ENCODE measurements at regions not wholly inside any gene's neighbourhood (a gene's known extent, or its start where the extent isn't known, plus 50 kb on each side); places are given as distances from the start of the nearest gene placed in this dataset.

GRCh38 chr4:138945840-138946239 is 69.7 kb upstream of the NOCT start:
- TF ChIP-seq CTCF (conservative IDR thresholded peaks at IDR 0.05; ENCODE audit: low read depth, low read length) (no peak), MAZ (IDR thresholded peaks at IDR 0.05; ENCODE audit: borderline replicate concordance, low read depth, low read length) (no peak), FOS (IDR thresholded peaks at IDR 0.05; ENCODE audit: low read depth, low read length) (no peak), POLR2A (IDR thresholded peaks at IDR 0.05; ENCODE audit: low read depth, low read length) (no peak), SMC3 (IDR thresholded peaks at IDR 0.05; ENCODE audit: low read depth, low read length) (no peak), RFX5 (IDR thresholded peaks at IDR 0.05; ENCODE audit: low read depth, low read length) (no peak), RAD21 (IDR thresholded peaks at IDR 0.05; ENCODE audit: low read length) (no peak), BHLHE40 (IDR thresholded peaks at IDR 0.05; ENCODE audit: low read depth, low read length) (no peak), CHD1 (IDR thresholded peaks at IDR 0.05; ENCODE audit: low read depth, low read length) (no peak), USF2 (IDR thresholded peaks at IDR 0.05; ENCODE audit: low read depth, low read length) (no peak), MXI1 (IDR thresholded peaks at IDR 0.05; ENCODE audit: borderline replicate concordance, low read depth, low read length) (no peak), MAFK (IDR thresholded peaks at IDR 0.05; ENCODE audit: low read depth, low read length) (no peak), CEBPB (IDR thresholded peaks at IDR 0.05; ENCODE audit: low read depth, low read length) (peak; percentile 48; the same call in 1 of the 2 replicates), RCOR1 (IDR thresholded peaks at IDR 0.05; ENCODE audit: insufficient replicate concordance, low read length) (no peak)
